HG03460 (cell line): ENCODE measurements at regions not wholly inside any gene's neighbourhood (a gene's known extent, or its start where the extent isn't known, plus 50 kb on each side); places are given as distances from the start of the nearest gene placed in this dataset.

ENCODE experiments used
- ATAC-seq: cut with Tn5 transposase; IDR thresholded peaks from one replicate; pipeline ENCODE4 v1.9.1; 2021; ENCODE audit not compliant: unreplicated experiment

GRCh38 chr13:73369095-73369494 lies 310.3 kb downstream of the KLF5 start:
- no peak for ATAC-seq

GRCh38 chr13:73368608-73369007 lies 309.8 kb downstream of the KLF5 start:
- ATAC-seq = no peak

DNA sequence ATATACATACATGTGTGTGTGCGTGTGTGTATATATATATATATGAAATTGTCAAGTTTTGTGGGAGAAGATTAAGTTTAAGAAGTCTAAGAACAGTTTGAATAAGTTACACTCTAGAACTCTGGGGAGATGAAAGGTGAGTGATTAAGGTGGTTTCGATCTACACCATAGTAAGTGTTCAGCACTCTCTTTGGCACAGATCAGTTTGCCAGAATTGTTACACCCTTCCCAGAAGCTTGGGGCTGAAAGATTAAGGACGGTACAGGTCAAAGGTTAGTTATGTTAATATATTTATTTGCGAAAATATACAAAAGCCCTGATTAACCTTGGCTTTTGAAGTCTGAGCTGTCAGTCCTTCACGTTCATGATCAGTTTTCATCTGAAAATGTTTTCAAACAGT lies 309.1 kb downstream of the KLF5 start:
- no peak for ATAC-seq

DNA sequence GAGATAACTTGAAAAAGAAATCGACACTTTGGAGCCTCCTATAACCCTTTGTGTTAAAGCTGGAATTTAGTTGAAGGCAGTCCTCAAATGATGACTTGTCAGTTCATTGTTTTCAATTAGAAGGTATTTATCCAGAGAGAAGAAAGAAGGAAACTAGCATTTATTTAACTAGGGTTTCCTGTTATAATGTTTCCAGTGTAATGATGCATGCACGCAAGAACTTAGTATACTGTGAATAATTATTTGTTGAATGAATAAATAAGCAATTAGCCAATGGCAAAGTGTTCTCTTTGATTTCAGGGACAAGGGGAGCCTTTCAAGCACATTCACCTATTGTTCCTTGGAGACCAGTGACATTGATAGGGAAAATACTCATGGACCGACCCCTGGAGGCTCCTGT lies 307.4 kb downstream of the KLF5 start:
- no peak for ATAC-seq

DNA sequence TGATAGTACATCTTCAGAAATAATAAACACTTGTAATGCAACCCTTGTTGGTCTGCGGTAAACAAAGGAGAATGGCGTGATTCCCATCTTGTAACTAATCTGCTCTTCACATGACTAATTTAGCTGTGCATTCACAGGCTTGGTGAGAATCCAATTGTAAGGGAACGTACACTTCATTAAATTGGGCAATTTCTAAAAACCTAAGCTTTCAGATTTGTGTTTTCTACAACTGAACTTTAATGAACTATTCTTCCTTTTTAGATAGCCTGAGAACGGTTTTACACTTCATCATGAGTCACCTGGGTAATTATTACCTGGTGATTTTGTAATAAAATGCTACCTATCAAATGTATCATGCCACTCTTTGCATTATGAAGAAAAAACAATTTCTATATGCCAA lies 306.9 kb downstream of the KLF5 start:
- no peak for ATAC-seq

GRCh38 chr13:73365252-73365651 lies 306.4 kb downstream of the KLF5 start:
- no peak for ATAC-seq

DNA sequence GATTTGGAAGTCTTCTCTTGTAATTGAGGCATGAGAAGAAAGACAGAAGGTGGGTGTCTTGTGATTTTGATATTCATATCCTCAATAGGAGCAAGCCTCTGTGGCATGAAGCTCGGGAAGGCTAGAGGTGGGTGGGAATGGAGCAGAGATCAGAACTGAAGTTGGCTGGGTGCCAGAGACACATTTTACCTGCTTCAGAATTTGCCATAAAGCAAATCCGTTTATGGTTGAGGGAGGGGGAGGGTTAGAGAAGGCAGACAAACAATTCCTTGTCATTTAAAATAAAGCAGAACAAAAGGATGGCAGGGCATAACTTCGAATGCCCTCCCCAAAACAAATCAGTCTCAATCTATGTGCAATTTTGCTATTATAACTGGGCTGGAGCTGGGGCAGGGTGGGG lies 305.9 kb downstream of the KLF5 start:
- no peak for ATAC-seq

DNA sequence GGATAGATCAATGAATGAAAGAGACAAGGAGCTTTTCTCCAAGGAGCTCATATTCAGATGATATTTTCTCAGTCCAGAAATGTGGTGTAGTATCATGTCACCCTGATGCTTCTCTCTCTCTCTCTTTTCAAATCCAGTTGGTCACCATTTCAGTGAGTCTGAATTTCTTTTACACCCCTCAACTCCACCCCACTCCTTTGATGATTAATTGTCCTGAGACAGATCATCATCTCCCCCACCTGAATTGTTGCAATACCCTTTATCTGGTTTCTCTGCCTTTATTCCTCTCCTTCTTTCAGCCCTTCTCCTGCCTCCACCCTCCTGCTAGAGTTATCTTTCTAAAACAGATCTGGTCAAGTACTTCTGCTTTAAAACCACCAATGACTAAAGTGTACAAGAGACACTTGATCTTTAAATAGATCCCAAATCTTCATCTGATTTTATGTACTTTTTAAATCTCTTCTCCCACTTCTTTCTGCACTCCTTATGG lies 299.8 kb downstream of the KLF5 start:
- no peak for ATAC-seq

DNA sequence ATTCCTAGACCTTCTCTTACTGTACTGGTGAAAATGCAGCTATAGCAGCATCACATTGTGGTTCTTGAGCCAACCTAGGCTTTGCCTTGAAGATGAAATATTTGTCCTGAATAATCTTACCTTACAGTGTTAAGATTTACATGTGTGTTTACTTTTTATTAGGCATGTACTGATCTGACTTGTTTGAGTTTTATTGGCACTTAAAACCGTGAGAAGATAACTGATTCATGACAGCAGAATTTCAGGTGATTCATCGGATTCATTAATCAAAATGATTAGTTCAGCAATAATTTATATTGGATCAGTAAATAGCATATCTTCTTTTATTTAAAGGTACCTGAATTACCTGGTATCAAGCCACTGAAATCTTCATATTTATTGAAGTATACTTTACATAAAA lies 296.3 kb downstream of the KLF5 start:
- ATAC-seq = no peak

DNA sequence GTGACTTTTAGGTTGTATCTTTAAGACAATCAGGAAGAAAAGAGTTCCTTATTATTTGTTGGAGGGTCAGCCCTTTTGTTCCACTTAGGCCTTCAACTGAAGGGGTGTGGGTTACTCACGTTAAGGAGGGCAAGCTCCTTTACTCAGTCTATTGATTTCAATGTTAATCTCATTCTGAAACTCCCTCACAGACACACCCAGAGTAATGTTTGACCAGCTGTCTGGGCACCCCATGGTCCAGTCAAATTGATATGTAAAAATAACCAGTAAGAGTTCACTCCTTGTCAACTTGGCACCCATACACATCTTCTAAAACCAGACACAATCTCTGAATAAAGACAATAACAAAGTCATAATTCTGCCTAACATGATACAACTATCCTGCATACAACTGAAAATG lies 292.9 kb downstream of the KLF5 start:
- no peak for ATAC-seq

- no peak for ATAC-seq
Observed at GRCh38 chr13:73341748-73342147, 282.9 kb downstream of the KLF5 start.

GRCh38 chr13:73340069-73340468 lies 281.3 kb downstream of the KLF5 start:
- no peak for ATAC-seq

DNA sequence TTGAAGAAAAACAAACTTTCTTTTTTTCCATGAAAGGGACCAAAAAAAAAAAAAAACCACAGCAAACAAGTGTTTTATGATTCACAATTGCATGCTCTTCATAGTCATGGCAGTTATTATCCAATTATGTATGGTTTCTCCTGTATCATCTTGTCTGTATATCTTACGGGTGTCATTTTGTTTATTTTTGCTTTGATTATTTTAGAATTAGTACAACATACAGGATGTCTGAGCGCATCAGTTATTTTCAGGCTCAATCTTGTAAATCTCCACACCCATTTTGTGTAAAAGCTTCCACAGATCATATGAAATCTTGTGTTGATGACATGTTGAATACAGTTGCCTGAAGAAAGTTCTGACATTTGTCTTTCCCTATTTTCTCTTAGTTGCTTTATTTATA lies 280.3 kb downstream of the KLF5 start:
- ATAC-seq = no peak

DNA sequence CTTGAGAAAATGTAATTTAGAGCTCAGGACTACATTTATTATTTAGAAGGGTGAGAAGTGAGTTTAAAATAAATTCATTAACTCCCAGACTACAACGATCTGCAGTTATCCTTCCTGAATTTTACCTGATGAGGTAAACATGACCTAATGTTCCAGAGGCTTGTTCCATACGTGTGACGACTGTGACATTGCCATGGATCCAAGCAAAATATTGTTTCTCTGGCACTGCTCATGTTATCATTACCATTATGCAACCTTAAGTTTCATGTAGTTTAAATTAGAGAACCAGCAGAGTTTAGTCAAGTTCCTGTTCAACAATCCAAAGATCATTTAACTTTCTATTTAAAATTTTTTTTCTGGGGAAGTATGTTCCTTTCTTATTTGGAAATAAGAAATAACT lies 279.6 kb downstream of the KLF5 start:
- ATAC-seq = no peak

GRCh38 chr13:73337532-73337931 lies 278.7 kb downstream of the KLF5 start:
- ATAC-seq = no peak

DNA sequence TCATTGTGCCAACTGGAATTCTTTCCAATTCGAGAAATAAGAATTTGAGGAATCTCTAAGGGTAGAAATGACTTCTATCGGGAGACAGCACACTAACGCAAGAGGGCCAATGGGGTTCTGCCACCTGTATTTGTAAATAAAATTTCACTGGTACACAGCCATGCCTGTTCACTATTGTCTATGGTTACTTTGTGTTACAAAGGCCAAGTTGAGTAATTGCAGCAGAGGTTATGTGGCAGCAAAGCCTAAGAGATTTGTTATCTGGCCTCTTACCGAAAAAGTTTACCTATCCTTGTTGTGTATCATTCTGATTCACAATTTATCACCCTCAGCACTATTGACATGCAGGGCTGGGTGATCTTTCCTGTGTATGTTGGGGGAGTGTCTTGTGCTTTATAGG lies 278.0 kb downstream of the KLF5 start:
- ATAC-seq = no peak

- no peak for ATAC-seq
Observed at GRCh38 chr13:73335944-73336343, 277.1 kb downstream of the KLF5 start.

DNA sequence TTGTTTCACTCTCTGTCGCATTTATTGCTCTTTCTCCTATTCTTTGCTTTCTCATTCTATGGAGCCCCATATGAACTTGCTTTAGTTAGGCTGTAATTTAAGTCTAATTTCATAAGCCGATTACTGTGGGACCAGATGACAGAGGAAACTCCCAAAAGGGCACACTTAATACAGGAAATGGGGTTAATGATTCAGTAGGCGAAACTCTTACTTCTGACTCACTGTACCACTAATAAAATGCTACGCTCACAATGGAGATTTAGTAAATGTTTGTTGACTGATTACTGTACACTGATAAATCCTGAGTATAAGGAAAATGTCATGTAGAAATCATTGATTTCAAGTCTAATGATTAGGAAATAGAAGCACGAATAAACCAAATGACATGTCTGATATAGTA lies 276.4 kb downstream of the KLF5 start:
- peak; percentile 100 for ATAC-seq

GRCh38 chr13:73334445-73334844 lies 275.6 kb downstream of the KLF5 start:
- no peak for ATAC-seq

DNA sequence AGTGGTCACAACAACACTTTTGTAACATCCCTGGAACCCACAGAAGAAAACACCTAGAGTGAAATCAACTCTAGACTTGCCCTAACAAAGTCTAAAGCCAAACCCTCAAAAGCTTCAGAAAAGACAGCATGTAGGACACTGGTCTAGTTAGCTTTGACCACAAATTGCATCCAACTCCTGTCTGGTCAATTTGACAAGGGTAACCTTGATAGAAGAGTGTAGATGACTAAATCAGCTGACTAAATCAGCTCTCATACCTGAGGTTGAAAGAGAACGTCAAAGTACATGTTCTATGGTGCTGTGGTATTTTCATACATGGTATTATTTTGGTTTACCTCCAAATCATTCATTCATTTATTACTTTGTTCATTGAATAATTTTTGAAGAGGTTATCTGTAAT lies 272.8 kb downstream of the KLF5 start:
- no peak for ATAC-seq

- no peak for ATAC-seq
Observed at GRCh38 chr13:73329355-73329754, 270.6 kb downstream of the KLF5 start.

- ATAC-seq = no peak
Observed at GRCh38 chr13:73327579-73327978, 268.8 kb downstream of the KLF5 start.

DNA sequence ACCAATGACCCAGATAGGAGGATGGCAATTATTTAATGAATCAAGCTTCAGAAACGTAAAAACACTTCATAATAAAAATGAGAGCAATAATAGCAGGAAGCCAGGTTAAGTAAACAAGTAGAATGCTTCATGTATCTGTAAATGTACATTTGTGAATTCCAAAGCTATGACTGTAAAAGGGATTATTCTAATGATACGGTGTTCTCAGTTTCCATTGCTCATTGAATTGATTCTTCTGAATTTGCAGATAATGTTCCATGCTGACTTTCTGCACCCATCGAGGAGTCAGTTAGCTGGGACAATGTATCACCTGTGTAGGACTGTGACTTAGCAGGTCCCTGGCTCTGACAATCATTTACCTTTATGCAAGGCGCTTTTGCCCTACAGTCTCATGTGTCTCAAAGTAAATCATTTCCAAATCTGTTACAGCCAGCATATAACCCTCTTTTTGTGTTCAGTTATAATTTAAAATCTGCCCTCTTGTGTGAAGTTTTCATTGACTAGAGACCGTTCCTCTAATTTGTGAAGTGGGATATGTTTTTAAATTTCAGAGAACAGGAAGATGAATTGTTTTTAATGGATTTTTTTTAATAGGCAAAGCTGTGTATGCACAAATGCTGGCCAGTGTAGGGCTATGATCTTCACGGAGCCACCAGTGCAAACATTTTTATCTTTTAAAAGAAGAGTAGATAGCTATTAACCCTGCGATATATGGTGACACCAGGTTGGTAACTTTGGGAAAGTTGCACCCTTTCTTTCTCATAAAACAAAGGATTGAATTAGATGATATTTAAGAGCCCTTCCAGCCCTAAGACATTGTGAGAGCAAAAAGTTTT lies 267.1 kb downstream of the KLF5 start:
- peak; percentile 80 for ATAC-seq
